WTC11 (cell line): ENCODE measurements at regions not wholly inside any gene's neighbourhood (a gene's known extent, or its start where the extent isn't known, plus 50 kb on each side); places are given as distances from the start of the nearest gene placed in this dataset.

Experiments used
- ATAC-seq: fragments of 200-7000 bp; cut with Tn5 transposase; 2 replicates; pipeline ENCODE4 v1.10.0; 2021; ENCODE audit warnings: mild to moderate bottlenecking, moderate library complexity
- CTCF ChIA-PET: fragments of 300-600 bp; sonication (Branson Sonifier 250); formaldehyde crosslinking; loops from one replicate; lab custom pipeline; 2021; ENCODE audit warnings: antibody characterized with exemption; lab: Charles Lee
- POLR2A ChIA-PET: fragments of 350-600 bp; sonication (Branson Sonifier 250); formaldehyde crosslinking; loops from one replicate; lab custom pipeline; 2021; ENCODE audit warnings: antibody characterized with exemption; lab: Charles Lee
- DNase-seq: peaks from one replicate; pipeline ENCODE4 v3.0.0; 2021; ENCODE audit warnings: low spot score
- H3K27ac Mint-ChIP-seq: 2 replicates; pipeline ENCODE4 v1.8.0; 2021; ENCODE audit warnings: mixed read lengths
- H3K27me3 Mint-ChIP-seq: 2 replicates; pipeline ENCODE4 v1.8.0; 2021; ENCODE audit warnings: low read depth, mild to moderate bottlenecking, moderate library complexity, mixed read lengths
- H3K36me3 Mint-ChIP-seq: 2 replicates; pipeline ENCODE4 v1.8.0; 2021; ENCODE audit warnings: mixed read lengths
- H3K4me1 Mint-ChIP-seq: 2 replicates; pipeline ENCODE4 v1.8.0; 2022; ENCODE audit warnings: mixed read lengths
- H3K4me3 Mint-ChIP-seq: 2 replicates; pipeline ENCODE4 v1.8.0; 2021; ENCODE audit warnings: mild to moderate bottlenecking, moderate library complexity, mixed read lengths
- H3K9me3 Mint-ChIP-seq: 2 replicates; pipeline ENCODE4 v1.8.0; 2021; ENCODE audit warnings: mixed read lengths
- ATF1 ChIP-seq: sonication (generic); formaldehyde crosslinking; IDR thresholded peaks from 2 replicates; pipeline ENCODE4 v1.8.1; 2023; ENCODE audit warnings: mild to moderate bottlenecking, moderate library complexity, missing genetic modification reagents
- CBFB ChIP-seq: sonication (generic); formaldehyde crosslinking; IDR thresholded peaks from 2 replicates; pipeline ENCODE4 v1.8.1; 2022; ENCODE audit warnings: mild to moderate bottlenecking, low read depth, missing genetic modification reagents
- ETV6 ChIP-seq: sonication (generic); formaldehyde crosslinking; IDR thresholded peaks from 2 replicates; pipeline ENCODE4 v1.8.1; 2022; ENCODE audit warnings: mild to moderate bottlenecking, missing genetic modification reagents
- FOXP1 ChIP-seq: sonication (generic); formaldehyde crosslinking; IDR thresholded peaks from 2 replicates; pipeline ENCODE4 v1.8.0; 2022; ENCODE audit warnings: missing genetic modification reagents, mild to moderate bottlenecking, moderate library complexity, borderline replicate concordance
- GABPB1 ChIP-seq: sonication (generic); formaldehyde crosslinking; IDR thresholded peaks from 2 replicates; pipeline ENCODE4 v1.8.1; 2023; ENCODE audit warnings: mild to moderate bottlenecking, missing genetic modification reagents
- GRHL2 ChIP-seq: fragments of 250-450 bp; sonication (Bioruptor Pico); IDR thresholded peaks from 2 replicates; pipeline ENCODE4 v1.8.0; 2022; ENCODE audit warnings: mild to moderate bottlenecking, moderate library complexity; ENCODE audit not compliant: insufficient replicate concordance, severe bottlenecking
- KAT7 ChIP-seq: sonication (generic); formaldehyde crosslinking; IDR thresholded peaks from 2 replicates; pipeline ENCODE4 v1.8.1; 2023; ENCODE audit warnings: missing genetic modification reagents, mild to moderate bottlenecking, borderline replicate concordance
- OVOL2 ChIP-seq: fragments of 250-450 bp; sonication (Bioruptor Pico); IDR thresholded peaks from 2 replicates; pipeline ENCODE4 v1.9.0; 2021; ENCODE audit warnings: mild to moderate bottlenecking, borderline replicate concordance
- RELA ChIP-seq: sonication (generic); formaldehyde crosslinking; IDR thresholded peaks from 2 replicates; pipeline ENCODE4 v1.8.1; 2022; ENCODE audit warnings: missing genetic modification reagents, mild to moderate bottlenecking, borderline replicate concordance
- SMAD3 ChIP-seq: sonication (generic); formaldehyde crosslinking; IDR thresholded peaks from 2 replicates; pipeline ENCODE4 v1.8.0; 2022; ENCODE audit warnings: missing genetic modification reagents, mild to moderate bottlenecking, borderline replicate concordance
- SP1 ChIP-seq: sonication (generic); formaldehyde crosslinking; conservative IDR thresholded peaks from 2 replicates; pipeline ENCODE4 v1.8.1; 2022; ENCODE audit warnings: missing genetic modification reagents
- ZBTB21 ChIP-seq: sonication (generic); formaldehyde crosslinking; IDR thresholded peaks from 2 replicates; pipeline ENCODE4 v1.8.1; 2023; ENCODE audit warnings: mild to moderate bottlenecking, missing genetic modification reagents, borderline replicate concordance
- ZNF317 ChIP-seq: sonication (generic); formaldehyde crosslinking; IDR thresholded peaks from 2 replicates; pipeline ENCODE4 v1.8.1; 2023; ENCODE audit warnings: low read depth, mild to moderate bottlenecking, moderate library complexity, missing genetic modification reagents, borderline replicate concordance
- ZNF396 ChIP-seq: fragments of 250-450 bp; sonication (Bioruptor Pico); IDR thresholded peaks from 2 replicates; pipeline ENCODE4 v1.8.0; 2021; ENCODE audit warnings: mild to moderate bottlenecking, moderate library complexity, borderline replicate concordance
- ZNF416 ChIP-seq: fragments of 250-450 bp; sonication (Bioruptor Pico); IDR thresholded peaks from 2 replicates; pipeline ENCODE4 v1.9.0; 2021; ENCODE audit warnings: mild to moderate bottlenecking, inconsistent platforms
- TF ChIP-seq, protein P1 (sequence below): sonication (generic); formaldehyde crosslinking; IDR thresholded peaks from 2 replicates; pipeline ENCODE4 v1.8.0; 2022; ENCODE audit warnings: mild to moderate bottlenecking, missing genetic modification reagents
- TF ChIP-seq, protein P2 (sequence below): sonication (generic); formaldehyde crosslinking; IDR thresholded peaks from 2 replicates; pipeline ENCODE4 v1.8.1; 2022; ENCODE audit warnings: missing genetic modification reagents, borderline replicate concordance
- TF ChIP-seq, protein P3 (sequence below): sonication (generic); formaldehyde crosslinking; IDR thresholded peaks from 2 replicates; pipeline ENCODE4 v1.8.0; 2022; ENCODE audit warnings: mild to moderate bottlenecking, missing genetic modification reagents
- TF ChIP-seq, protein P4 (sequence below): sonication (generic); formaldehyde crosslinking; IDR thresholded peaks from 2 replicates; pipeline ENCODE4 v1.8.1; 2023; ENCODE audit warnings: mild to moderate bottlenecking, missing genetic modification reagents, moderate library complexity
- TF ChIP-seq, protein P5 (sequence below): sonication (generic); formaldehyde crosslinking; IDR thresholded peaks from 2 replicates; pipeline ENCODE4 v1.8.1; 2023; ENCODE audit warnings: mild to moderate bottlenecking, missing genetic modification reagents, moderate library complexity
- TF ChIP-seq, protein P6 (sequence below): fragments of 250-450 bp; sonication (Bioruptor Pico); IDR thresholded peaks from 2 replicates; pipeline ENCODE4 v1.9.0; 2021; ENCODE audit warnings: mild to moderate bottlenecking, borderline replicate concordance
- TF ChIP-seq, protein P7 (sequence below): sonication (generic); formaldehyde crosslinking; IDR thresholded peaks from 2 replicates; pipeline ENCODE4 v1.8.0; 2023; ENCODE audit warnings: mild to moderate bottlenecking, missing genetic modification reagents

DNA sequence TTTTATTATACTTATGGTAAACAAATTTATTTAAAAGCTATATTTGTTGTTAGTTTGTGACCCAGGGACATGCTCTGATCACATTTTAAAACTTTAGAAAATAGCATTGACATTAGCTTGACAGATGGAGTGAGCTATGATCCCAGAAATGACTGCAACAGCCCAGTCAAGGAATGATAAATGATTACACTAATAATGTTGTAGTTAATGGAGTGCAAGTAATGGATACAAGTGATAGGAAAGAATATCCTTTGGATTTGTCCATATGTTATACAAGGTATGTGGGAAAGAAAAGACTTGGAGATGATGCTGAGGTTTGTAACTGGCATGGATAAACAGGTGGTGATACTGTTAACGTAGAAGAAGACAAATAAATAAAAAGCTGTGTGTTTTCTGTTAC is 1908.7 kb downstream of the MRPL39 start (continued):
- TF ChIP-seq, protein P1, sequence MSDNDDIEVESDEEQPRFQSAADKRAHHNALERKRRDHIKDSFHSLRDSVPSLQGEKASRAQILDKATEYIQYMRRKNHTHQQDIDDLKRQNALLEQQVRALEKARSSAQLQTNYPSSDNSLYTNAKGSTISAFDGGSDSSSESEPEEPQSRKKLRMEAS = no peak
- TF ChIP-seq, protein P2, sequence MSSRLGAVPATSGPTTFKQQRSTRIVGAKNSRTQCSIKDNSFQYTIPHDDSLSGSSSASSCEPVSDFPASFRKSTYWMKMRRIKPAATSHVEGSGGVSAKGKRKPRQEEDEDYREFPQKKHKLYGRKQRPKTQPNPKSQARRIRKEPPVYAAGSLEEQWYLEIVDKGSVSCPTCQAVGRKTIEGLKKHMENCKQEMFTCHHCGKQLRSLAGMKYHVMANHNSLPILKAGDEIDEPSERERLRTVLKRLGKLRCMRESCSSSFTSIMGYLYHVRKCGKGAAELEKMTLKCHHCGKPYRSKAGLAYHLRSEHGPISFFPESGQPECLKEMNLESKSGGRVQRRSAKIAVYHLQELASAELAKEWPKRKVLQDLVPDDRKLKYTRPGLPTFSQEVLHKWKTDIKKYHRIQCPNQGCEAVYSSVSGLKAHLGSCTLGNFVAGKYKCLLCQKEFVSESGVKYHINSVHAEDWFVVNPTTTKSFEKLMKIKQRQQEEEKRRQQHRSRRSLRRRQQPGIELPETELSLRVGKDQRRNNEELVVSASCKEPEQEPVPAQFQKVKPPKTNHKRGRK = no peak
- TF ChIP-seq ZNF317 = no peak
- TF ChIP-seq, protein P3, sequence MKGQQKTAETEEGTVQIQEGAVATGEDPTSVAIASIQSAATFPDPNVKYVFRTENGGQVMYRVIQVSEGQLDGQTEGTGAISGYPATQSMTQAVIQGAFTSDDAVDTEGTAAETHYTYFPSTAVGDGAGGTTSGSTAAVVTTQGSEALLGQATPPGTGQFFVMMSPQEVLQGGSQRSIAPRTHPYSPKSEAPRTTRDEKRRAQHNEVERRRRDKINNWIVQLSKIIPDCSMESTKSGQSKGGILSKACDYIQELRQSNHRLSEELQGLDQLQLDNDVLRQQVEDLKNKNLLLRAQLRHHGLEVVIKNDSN = no peak
- no peak for TF ChIP-seq GABPB1 (CRISPR knock-in tag)
- no peak for TF ChIP-seq GRHL2 (CRISPR knock-in tag)

DNA sequence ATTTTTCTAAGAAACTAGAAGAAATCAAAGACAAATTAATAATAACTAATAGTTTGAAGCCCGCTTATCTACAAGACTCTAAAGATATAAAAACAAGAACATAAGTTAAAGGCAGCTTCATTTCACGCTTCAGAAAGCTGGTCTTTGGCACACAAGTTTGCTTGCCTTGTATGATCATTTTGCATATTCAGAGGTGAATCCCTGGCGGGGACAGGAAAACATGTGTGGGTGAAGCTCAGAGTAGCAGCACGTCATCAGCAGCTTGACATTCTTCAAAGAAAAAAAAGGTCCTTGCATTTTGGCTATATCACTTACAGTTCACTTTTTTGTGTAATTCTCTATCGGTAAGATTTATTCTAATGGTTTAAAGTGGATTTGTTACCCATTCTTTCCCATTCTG is 1911.8 kb downstream of the MRPL39 start:
- DNase-seq = no peak
- no peaks in the 10 kb centered on the region; the same call in 1 of the 2 replicates for H3K27me3 Mint-ChIP-seq
- peaks cover 37% of the 10 kb centered on the region for H3K9me3 Mint-ChIP-seq
- POLR2A ChIA-PET = no interaction called here
- TF ChIP-seq OVOL2 (CRISPR knock-in tag) (no peak), SMAD3 (CRISPR knock-in tag) (no peak), ETV6 (no peak), FOXP1 (CRISPR knock-in tag) (no peak)
- TF ChIP-seq, protein P4, sequence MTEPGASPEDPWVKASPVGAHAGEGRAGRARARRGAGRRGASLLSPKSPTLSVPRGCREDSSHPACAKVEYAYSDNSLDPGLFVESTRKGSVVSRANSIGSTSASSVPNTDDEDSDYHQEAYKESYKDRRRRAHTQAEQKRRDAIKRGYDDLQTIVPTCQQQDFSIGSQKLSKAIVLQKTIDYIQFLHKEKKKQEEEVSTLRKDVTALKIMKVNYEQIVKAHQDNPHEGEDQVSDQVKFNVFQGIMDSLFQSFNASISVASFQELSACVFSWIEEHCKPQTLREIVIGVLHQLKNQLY = no peak
- TF ChIP-seq, protein P5, sequence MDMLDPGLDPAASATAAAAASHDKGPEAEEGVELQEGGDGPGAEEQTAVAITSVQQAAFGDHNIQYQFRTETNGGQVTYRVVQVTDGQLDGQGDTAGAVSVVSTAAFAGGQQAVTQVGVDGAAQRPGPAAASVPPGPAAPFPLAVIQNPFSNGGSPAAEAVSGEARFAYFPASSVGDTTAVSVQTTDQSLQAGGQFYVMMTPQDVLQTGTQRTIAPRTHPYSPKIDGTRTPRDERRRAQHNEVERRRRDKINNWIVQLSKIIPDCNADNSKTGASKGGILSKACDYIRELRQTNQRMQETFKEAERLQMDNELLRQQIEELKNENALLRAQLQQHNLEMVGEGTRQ = no peak
- TF ChIP-seq, all 79 proteins: peak for 0
- peaks cover 20% of the 10 kb centered on the region for H3K36me3 Mint-ChIP-seq
- H3K4me3 Mint-ChIP-seq = no peak overlapping the region
- CTCF ChIA-PET = interaction anchor here (0.9 kb wide), 1 partner anchor 30 kb away, joined by 3 read pairs; no protein-coding TSS in a partner anchor
- no peak for ATAC-seq
- H3K27ac Mint-ChIP-seq = no peak overlapping the region
- 0 out of 2 replicates have a peak, but pooled peaks cover 4% of the 10 kb centered on the region for H3K4me1 Mint-ChIP-seq

DNA sequence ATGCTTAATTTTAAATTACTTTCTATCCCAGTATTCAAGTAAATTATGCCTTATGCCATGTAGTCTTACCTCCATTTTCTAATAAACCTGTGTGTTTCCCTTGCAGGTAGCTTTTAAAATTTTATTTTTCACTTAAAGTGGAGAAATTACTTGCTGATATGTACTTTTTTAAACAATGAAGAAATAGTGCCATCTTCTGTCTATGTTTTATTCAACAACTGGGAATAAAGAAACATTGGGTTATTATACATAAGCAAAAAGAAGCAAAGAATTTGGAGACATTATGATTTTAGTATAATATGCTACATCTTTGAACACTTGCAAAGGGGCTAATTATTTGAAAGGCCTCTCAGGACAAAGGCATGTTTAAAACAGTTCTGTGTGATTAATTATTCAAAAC is 1912.9 kb downstream of the MRPL39 start:
- CTCF ChIA-PET = no interaction called here
- Mint-ChIP-seq H3K36me3 (peaks cover 9% of the 10 kb centered on the region), H3K4me1 (0 out of 2 replicates have a peak, but pooled peaks cover 4% of the 10 kb centered on the region), H3K27me3 (no peaks in the 10 kb centered on the region), H3K9me3 (peaks cover 26% of the 10 kb centered on the region), H3K27ac (no peak overlapping the region), H3K4me3 (no peak overlapping the region)
- no peak for ATAC-seq
- no peak for DNase-seq
- TF ChIP-seq ZNF416 (CRISPR knock-in tag) (no peak), ATF1 (CRISPR knock-in tag) (no peak), SP1 (CRISPR knock-in tag) (no peak), ZBTB21 (no peak), KAT7 (CRISPR knock-in tag) (no peak), CBFB (no peak), ZNF317 (no peak), ZNF396 (no peak), RELA (CRISPR knock-in tag) (no peak)
- TF ChIP-seq, protein P6, sequence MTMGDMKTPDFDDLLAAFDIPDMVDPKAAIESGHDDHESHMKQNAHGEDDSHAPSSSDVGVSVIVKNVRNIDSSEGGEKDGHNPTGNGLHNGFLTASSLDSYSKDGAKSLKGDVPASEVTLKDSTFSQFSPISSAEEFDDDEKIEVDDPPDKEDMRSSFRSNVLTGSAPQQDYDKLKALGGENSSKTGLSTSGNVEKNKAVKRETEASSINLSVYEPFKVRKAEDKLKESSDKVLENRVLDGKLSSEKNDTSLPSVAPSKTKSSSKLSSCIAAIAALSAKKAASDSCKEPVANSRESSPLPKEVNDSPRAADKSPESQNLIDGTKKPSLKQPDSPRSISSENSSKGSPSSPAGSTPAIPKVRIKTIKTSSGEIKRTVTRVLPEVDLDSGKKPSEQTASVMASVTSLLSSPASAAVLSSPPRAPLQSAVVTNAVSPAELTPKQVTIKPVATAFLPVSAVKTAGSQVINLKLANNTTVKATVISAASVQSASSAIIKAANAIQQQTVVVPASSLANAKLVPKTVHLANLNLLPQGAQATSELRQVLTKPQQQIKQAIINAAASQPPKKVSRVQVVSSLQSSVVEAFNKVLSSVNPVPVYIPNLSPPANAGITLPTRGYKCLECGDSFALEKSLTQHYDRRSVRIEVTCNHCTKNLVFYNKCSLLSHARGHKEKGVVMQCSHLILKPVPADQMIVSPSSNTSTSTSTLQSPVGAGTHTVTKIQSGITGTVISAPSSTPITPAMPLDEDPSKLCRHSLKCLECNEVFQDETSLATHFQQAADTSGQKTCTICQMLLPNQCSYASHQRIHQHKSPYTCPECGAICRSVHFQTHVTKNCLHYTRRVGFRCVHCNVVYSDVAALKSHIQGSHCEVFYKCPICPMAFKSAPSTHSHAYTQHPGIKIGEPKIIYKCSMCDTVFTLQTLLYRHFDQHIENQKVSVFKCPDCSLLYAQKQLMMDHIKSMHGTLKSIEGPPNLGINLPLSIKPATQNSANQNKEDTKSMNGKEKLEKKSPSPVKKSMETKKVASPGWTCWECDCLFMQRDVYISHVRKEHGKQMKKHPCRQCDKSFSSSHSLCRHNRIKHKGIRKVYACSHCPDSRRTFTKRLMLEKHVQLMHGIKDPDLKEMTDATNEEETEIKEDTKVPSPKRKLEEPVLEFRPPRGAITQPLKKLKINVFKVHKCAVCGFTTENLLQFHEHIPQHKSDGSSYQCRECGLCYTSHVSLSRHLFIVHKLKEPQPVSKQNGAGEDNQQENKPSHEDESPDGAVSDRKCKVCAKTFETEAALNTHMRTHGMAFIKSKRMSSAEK = no peak
- TF ChIP-seq, protein P7, sequence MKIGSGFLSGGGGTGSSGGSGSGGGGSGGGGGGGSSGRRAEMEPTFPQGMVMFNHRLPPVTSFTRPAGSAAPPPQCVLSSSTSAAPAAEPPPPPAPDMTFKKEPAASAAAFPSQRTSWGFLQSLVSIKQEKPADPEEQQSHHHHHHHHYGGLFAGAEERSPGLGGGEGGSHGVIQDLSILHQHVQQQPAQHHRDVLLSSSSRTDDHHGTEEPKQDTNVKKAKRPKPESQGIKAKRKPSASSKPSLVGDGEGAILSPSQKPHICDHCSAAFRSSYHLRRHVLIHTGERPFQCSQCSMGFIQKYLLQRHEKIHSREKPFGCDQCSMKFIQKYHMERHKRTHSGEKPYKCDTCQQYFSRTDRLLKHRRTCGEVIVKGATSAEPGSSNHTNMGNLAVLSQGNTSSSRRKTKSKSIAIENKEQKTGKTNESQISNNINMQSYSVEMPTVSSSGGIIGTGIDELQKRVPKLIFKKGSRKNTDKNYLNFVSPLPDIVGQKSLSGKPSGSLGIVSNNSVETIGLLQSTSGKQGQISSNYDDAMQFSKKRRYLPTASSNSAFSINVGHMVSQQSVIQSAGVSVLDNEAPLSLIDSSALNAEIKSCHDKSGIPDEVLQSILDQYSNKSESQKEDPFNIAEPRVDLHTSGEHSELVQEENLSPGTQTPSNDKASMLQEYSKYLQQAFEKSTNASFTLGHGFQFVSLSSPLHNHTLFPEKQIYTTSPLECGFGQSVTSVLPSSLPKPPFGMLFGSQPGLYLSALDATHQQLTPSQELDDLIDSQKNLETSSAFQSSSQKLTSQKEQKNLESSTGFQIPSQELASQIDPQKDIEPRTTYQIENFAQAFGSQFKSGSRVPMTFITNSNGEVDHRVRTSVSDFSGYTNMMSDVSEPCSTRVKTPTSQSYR (CRISPR knock-in tag) = no peak
- POLR2A ChIA-PET = no interaction called here
